SU-DHL-6 (cell line): ENCODE measurements at regions not wholly inside any gene's neighbourhood (a gene's known extent, or its start where the extent isn't known, plus 50 kb on each side); places are given as distances from the start of the nearest gene placed in this dataset.
"Not testable (repeated sequence)": the region's sequence is repeated elsewhere in the genome, so short reads cannot be mapped to it uniquely, and the experiment has no call there.

Experiments
- H2AFZ ChIP-seq: fragments of 200-600 bp; sonication (generic); 2 replicates; pipeline ENCODE4 v1.6.1; 2014; ENCODE audit warnings: low read depth, mild to moderate bottlenecking, moderate library complexity, mixed read lengths, antibody characterized with exemption, low read length; ENCODE audit not compliant: severe bottlenecking
- H3F3A ChIP-seq: fragments of 200-600 bp; shearing (Covaris generic); 2 replicates; pipeline ENCODE4 v1.6.0; 2016; ENCODE audit warnings: antibody characterized with exemption, mild to moderate bottlenecking; ENCODE audit not compliant: insufficient read depth
- H3K27ac ChIP-seq: fragments of 200-600 bp; sonication (generic); 2 replicates; pipeline ENCODE4 v1.5.1; 2016; ENCODE audit warnings: low read depth, mild to moderate bottlenecking, low read length, moderate library complexity, mixed read lengths
- H3K27me3 ChIP-seq: fragments of 200-600 bp; sonication (generic), shearing (Covaris generic); 2 replicates; pipeline ENCODE4 v1.6.0; 2014; ENCODE audit warnings: mild to moderate bottlenecking, low read length
- H3K36me3 ChIP-seq: fragments of 200-600 bp; sonication (generic); 2 replicates; pipeline ENCODE4 v1.6.1; 2014; ENCODE audit warnings: mild to moderate bottlenecking, low read length, mixed read lengths
- H3K4me2 ChIP-seq: fragments of 300-600, 200-600 bp; shearing (Covaris generic), sonication (generic); 2 replicates; pipeline ENCODE4 v1.6.0; 2014; ENCODE audit warnings: low read length, low read depth, mild to moderate bottlenecking; ENCODE audit not compliant: poor library complexity, severe bottlenecking
- H3K4me3 ChIP-seq: fragments of 200-600 bp; sonication (generic); 2 replicates; pipeline ENCODE4 v1.5.1; 2014; ENCODE audit warnings: antibody characterized with exemption, low read length, mild to moderate bottlenecking, mixed read lengths; ENCODE audit not compliant: insufficient read depth, poor library complexity, severe bottlenecking
- H3K79me2 ChIP-seq: fragments of 200-600 bp; sonication (generic); 2 replicates; pipeline ENCODE4 v1.6.1; 2014; ENCODE audit warnings: mild to moderate bottlenecking, low read length, moderate library complexity; ENCODE audit not compliant: insufficient read depth
- H3K9ac ChIP-seq: fragments of 200-600 bp; sonication (generic); 2 replicates; pipeline ENCODE4 v1.7.0; 2014; ENCODE audit warnings: mild to moderate bottlenecking, low read length
- H3K9me2 ChIP-seq: fragments of 200-600 bp; sonication (generic); replicated peaks from 2 replicates; pipeline ENCODE4 v1.6.1; 2014; ENCODE audit warnings: low read length; ENCODE audit not compliant: insufficient read depth
- H3K9me3 ChIP-seq: fragments of 200-600 bp; sonication (generic); 2 replicates; pipeline ENCODE4 v1.6.1; 2014; ENCODE audit warnings: low read length, mixed read lengths; ENCODE audit not compliant: insufficient read depth
- H4K20me1 ChIP-seq: fragments of 200-600 bp; sonication (generic); 2 replicates; pipeline ENCODE4 v1.6.1; 2014; ENCODE audit warnings: low read depth, mild to moderate bottlenecking, antibody characterized with exemption, low read length, moderate library complexity, mixed read lengths
- EZH2phosphoT487 ChIP-seq: fragments of 200-600 bp; sonication (generic), shearing (Covaris generic); conservative IDR thresholded peaks from 2 replicates; pipeline ENCODE4 v1.6.1; 2018; ENCODE audit warnings: mild to moderate bottlenecking, antibody characterized with exemption, low read length, moderate library complexity, mixed read lengths
- TF ChIP-seq, protein P1 (sequence below): fragments of 200-600 bp; sonication (generic); IDR thresholded peaks from one replicate; pipeline ENCODE4 v1.5.1; 2017; ENCODE audit warnings: antibody characterized with exemption, mild to moderate bottlenecking, low read length, moderate library complexity; ENCODE audit not compliant: insufficient read depth, poor library complexity, severe bottlenecking

DNA sequence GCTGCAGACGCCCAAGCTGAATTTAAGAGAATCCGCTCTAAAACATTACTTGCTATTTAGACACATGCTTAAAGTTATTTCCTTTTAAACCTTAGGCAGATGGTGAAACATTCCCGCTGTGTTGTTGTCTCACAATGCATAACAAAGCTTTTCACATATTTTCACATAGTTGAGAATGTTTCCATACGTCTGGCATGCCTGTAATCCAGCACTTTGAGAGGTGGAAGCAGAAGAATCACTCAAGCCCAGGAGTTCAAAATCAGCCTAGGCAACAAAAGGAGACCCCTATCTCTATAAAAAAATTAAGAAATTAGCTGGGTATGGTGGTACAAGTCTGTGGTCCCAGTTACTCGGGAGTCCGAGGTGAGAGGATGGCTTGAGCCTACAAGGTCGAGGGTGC is 2663.0 kb upstream of the DEFB115 start:
- H3K79me2 ChIP-seq, H3F3A ChIP-seq, H3K4me3 ChIP-seq, H3K27ac ChIP-seq, H3K9me2 ChIP-seq, H4K20me1 ChIP-seq, H3K9me3 ChIP-seq, H3K27me3 ChIP-seq, H3K36me3 ChIP-seq, H3K9ac ChIP-seq, H2AFZ ChIP-seq, H3K4me2 ChIP-seq: not testable (repeated sequence)

DNA sequence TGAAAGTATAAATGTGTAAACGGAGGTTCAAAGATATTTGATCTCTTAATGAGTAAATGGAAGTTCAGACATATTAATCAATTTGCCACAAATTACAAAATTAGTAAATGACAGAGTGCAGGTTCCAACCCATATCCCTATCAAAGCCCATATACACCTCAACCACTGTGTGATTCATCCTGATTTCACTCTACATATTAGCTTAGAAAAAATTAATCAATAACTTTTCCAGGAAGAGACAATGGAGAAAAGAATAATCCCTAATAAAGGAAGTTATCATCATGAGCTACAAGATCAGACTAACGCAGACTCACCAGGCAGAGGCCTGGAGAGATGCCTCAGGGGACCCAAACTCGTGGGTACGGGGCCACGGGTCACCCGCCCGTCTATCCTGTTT is 2655.5 kb upstream of the DEFB115 start:
- peak overlapping the region; percentile 81 for H3K9ac ChIP-seq
- peak overlapping the region; percentile 67 for H3K4me3 ChIP-seq
- H3K4me2 ChIP-seq = peak overlapping the region; percentile 64
- H3K9me2 ChIP-seq, H3K27me3 ChIP-seq, H4K20me1 ChIP-seq, H3K9me3 ChIP-seq, H3K36me3 ChIP-seq, H3K27ac ChIP-seq, H3F3A ChIP-seq: not testable (repeated sequence)
- H2AFZ ChIP-seq = peak overlapping the region; percentile 93
- peaks cover 16% of the 10 kb centered on the region; the same call in 1 of the 2 replicates for H3K79me2 ChIP-seq

DNA sequence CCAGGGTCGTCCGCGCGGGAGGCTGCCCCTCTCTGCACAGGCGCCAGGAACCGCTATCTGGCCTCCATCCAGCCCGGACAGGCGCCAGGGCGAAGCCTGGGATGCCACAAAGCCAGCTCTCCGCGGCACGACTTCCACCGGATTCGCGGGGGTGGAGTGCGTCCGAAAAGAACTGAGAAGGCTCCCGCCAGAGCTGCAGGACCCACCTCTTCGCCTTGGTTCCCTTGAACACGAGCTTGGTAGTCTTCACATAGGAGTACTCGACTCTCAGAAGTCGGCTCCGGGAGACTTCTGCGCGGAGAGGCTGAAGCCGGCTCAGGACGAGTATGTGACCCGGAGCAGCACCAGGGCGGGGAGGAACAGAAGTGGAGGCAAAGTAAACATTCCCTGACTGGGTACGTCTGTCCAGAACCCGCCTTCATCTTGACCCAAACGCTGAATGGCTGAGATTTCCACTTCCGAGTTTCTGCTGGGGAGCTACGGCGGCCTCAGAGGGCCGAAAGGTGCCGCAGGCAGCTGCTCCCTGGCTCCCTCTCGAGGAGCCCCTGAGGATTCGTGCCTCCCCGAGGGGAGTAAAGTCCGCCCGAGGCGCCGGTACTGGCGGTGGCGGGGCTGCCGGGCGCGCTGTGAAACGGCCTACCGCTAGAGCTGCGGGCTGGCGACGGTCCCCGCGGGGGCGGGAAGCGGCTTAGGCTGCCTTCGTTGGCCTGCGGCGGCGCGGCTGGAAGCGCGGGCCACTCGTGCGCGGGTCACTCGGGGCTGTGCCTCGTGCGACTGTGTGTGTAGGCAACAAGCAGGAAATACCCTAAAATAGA is 2654.9 kb upstream of the DEFB115 start:
- H3K36me3 ChIP-seq, H3K27ac ChIP-seq, H4K20me1 ChIP-seq, H3K9me2 ChIP-seq, H3K27me3 ChIP-seq, H3K9me3 ChIP-seq, H3F3A ChIP-seq: not testable (repeated sequence)
- Histone ChIP-seq H3K9ac (peak overlapping the region; percentile 81), H3K79me2 (peaks cover 15% of the 10 kb centered on the region; the same call in 1 of the 2 replicates), H3K4me2 (peak overlapping the region; percentile 64), H2AFZ (peak overlapping the region; percentile 93), H3K4me3 (peak overlapping the region; percentile 67)
- TF ChIP-seq, protein P1, sequence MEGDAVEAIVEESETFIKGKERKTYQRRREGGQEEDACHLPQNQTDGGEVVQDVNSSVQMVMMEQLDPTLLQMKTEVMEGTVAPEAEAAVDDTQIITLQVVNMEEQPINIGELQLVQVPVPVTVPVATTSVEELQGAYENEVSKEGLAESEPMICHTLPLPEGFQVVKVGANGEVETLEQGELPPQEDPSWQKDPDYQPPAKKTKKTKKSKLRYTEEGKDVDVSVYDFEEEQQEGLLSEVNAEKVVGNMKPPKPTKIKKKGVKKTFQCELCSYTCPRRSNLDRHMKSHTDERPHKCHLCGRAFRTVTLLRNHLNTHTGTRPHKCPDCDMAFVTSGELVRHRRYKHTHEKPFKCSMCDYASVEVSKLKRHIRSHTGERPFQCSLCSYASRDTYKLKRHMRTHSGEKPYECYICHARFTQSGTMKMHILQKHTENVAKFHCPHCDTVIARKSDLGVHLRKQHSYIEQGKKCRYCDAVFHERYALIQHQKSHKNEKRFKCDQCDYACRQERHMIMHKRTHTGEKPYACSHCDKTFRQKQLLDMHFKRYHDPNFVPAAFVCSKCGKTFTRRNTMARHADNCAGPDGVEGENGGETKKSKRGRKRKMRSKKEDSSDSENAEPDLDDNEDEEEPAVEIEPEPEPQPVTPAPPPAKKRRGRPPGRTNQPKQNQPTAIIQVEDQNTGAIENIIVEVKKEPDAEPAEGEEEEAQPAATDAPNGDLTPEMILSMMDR = peak; percentile 69

DNA sequence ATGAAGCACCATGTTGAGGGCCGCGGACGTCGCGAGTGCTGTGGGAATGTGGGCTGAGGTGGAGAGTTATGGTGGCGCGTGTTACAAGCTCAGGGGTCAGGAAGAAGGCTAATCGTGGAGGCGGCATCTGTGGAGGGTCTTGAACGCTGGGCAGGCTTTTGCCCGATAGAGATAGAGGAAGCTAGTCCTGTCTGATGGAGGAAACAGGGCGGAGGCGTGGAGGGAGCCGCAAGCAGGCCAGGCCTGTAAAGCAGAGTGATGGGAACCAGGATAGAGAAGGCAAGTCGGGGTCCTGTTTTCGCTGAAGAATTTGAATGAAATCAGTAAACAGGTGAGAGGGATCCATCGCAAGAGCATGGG is 2654.3 kb upstream of the DEFB115 start:
- not testable (repeated sequence) for H3K27me3 ChIP-seq, H3F3A ChIP-seq, H3K79me2 ChIP-seq, H3K36me3 ChIP-seq, H3K9me2 ChIP-seq, H3K9me3 ChIP-seq, H4K20me1 ChIP-seq, H3K27ac ChIP-seq
- peak overlapping the region; percentile 93 for H2AFZ ChIP-seq
- peak overlapping the region; percentile 81 for H3K9ac ChIP-seq
- H3K4me3 ChIP-seq = peak overlapping the region; percentile 50
- peak overlapping the region; percentile 45 for H3K4me2 ChIP-seq

DNA sequence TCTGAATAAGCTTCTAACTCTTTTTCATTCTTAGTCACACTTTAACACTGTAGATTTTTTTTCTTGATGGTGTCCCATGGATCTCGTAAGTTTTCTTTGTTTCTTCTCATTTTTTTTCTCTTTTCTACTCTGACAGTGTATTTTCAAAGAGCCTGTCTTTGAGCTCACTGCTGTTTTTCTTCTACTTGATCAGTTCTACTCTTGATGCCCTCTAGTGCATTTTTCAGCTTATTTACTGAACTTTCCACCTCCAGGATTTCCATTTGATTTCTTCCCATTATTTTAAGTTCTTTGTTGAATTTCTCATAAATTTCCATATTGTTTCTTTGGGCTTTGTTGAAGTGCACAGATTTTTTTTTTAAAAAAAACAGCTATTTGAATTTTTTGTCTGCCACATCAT is 2641.1 kb upstream of the DEFB115 start:
- no peaks in the 10 kb centered on the region for H4K20me1 ChIP-seq
- 0 out of 2 replicates have a peak, but pooled peaks cover 3% of the 10 kb centered on the region for H3K36me3 ChIP-seq
- no peaks in the 10 kb centered on the region for H3K9me3 ChIP-seq
- no peak overlapping the region for H3K9ac ChIP-seq
- no peaks in the 10 kb centered on the region for H3F3A ChIP-seq
- no peaks in the 10 kb centered on the region for H3K79me2 ChIP-seq
- no peaks in the 10 kb centered on the region for H3K9me2 ChIP-seq
- H2AFZ ChIP-seq = no peak overlapping the region
- H3K4me3 ChIP-seq = no peak overlapping the region
- H3K27me3 ChIP-seq = no peaks in the 10 kb centered on the region
- TF ChIP-seq, protein P1 = no peak
- TF ChIP-seq EZH2phosphoT487 = no peak
- H3K27ac ChIP-seq = no peak overlapping the region
- no peak overlapping the region for H3K4me2 ChIP-seq

DNA sequence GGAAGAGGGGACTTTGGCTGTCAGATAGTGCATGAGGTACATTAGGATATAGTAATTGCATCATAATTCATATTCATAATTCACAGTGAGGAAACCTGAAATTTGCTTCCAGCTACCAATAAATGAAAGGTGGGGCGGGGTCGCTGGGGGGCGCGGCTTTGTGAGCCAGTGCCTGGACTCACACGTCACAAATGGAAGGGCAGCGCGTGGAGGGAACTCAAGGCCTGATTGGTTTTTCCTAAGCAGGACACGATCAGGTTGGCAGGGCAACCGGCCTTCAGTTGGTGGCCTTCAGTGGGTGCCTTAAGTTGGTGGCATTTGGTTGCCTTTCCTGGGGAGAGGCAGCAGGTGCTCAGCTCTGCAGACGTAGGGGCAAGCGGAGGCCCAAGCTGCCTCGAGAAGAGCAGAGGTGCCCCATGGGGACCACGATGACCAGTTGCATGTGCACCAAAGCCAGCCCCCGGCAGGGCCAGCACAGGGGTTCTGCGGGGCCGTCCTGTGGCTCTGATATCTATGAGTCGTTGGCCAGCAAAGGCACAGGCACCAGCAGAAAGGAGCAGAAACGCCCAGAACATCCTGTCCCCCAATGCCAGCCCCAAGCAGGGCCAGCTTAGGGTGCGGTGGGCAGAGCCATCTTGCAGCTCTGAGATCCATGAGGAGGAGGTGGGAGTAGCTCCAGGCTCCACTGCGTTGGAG is 2637.4 kb upstream of the DEFB115 start:
- not testable (repeated sequence) for H3K27me3 ChIP-seq, H3K4me3 ChIP-seq, H3K9me3 ChIP-seq

More for the DNA sequence above, 2637.4 kb upstream of the DEFB115 start:
- not testable (repeated sequence) for H3K4me2 ChIP-seq, H3K27ac ChIP-seq, H3K36me3 ChIP-seq, H3F3A ChIP-seq, H4K20me1 ChIP-seq, H2AFZ ChIP-seq, H3K9me2 ChIP-seq, H3K9ac ChIP-seq, H3K79me2 ChIP-seq
